Left ventricle myocardium superior (tissue), 1 donor: ENCODE measurements at regions not wholly inside any gene's neighbourhood (a gene's known extent, or its start where the extent isn't known, plus 50 kb on each side); places are given as distances from the start of the nearest gene placed in this dataset.
A peak's percentile ranks its signal among the peaks of the same experiment; 100 is the strongest.

Experiments used
- ATAC-seq: fragments of 200-7000 bp; cut with Tn5 transposase; one replicate; pipeline ENCODE4 v1.9.1; 2020; ENCODE audit warnings: mild to moderate bottlenecking, moderate library complexity
- DNase-seq: peaks from one replicate; pipeline ENCODE4 v3.0.0-alpha.2; 2020
- intact Hi-C: fragments of 100-400 bp; cut with micrococcal nuclease; formaldehyde crosslinking; loops from one replicate; pipeline ENCODE4 v1.11.0; 2022
- donor health status: DM: no; HTN: yes; CAD: no; lungs with severe emphysema.

GRCh38 chr6:138576313-138576712, 77.0 kb upstream of the NHSL1 start:
- ATAC-seq (no peak), DNase-seq (no peak)
- intact Hi-C loops, result no loop called here

DNA sequence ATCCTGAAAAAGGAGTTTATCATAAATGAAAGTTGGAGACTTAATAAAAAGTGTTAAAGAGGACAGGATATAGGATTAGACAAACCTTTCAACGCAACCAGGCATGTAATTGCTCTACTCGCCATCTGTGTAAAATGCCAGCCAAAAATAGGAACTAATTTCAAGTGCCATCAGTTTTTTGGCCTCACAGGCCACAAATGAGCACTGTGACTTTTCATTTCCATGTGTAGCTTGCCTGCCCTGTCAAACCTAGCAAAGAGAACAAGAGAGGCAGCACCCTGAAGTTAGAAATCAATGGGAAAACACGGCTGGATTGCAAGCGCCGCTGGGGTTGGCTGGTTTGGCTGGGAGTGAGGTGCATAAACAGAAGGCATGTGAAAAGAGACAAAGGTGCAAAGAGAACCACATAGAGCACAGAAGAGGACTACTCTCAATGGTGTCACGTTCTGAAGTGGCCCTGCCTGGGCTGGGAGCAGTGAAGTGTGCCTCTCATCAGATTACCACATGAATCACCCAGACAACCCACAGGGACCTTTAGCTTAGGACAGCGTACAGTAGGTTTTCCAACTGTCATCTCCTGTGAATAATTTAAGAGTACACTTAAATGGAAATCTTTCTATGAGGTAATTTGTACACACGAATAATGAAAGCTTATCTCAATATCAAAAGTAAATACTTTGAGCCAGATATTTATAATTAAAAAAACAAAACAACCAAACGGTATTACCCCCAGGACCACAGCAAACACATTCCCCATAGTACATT, 78.0 kb upstream of the NHSL1 start:
- no peak for DNase-seq
- intact Hi-C loops, result no loop called here
- peak; percentile 71 for ATAC-seq

GRCh38 chr6:138580040-138580439, 80.7 kb upstream of the NHSL1 start:
- intact Hi-C loops, result loop anchor here (10.0 kb wide), 1 partner anchor 465 kb away; no protein-coding TSS in a partner anchor
- no peak for ATAC-seq

DNA sequence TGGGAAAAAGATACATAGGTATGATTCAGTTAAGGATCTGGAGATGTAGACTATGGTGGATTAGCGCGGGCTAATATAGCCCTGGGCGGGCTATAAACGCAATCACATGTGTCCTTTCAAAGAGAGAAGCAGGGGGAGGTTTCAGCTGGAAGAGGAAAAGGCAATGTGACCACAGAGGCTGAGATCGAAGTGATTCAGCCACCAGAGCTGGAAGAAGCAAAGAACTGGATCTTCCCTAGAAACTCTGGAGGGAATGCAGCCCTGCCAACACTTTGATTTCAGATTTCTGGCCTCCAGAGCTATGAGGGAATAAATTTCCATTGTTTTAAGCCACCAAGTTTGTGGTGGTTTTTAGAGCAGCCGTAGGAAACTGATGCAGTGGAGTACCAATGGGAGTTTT, 81.5 kb upstream of the NHSL1 start:
- DNase-seq (no peak), ATAC-seq (no peak)
- intact Hi-C loops, result loop anchor here (10.0 kb wide), 1 partner anchor 466 kb away; no protein-coding TSS in a partner anchor

More at GRCh38 chr6:138580040-138580439, 80.7 kb upstream of the NHSL1 start:
- no peak for DNase-seq

DNA sequence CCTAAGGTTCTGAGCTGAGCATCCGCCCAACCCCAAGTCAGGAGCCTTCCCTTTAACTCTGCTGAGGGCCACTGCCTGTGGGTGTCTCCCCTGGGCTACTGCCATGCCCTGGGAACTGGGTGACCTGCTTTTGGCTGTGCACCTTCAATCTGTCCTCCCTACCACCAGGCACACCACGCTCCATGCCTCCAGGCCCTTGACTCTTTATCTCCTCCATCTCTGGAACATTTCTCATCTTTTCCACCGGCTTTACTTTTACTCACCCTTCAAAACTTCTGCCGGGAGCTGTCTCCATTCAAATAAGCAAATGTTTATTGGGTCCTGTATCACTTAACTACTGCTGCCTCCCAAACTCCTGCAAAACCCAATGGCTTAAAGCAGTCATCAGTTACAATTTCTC, 83.3 kb upstream of the NHSL1 start:
- no peak for ATAC-seq
- intact Hi-C loops, result loop anchor here (10.0 kb wide), 1 partner anchor 468 kb away; no protein-coding TSS in a partner anchor
- DNase-seq, result no peak

GRCh38 chr6:138586638-138587037, 87.3 kb upstream of the NHSL1 start:
- ATAC-seq (no peak), DNase-seq (no peak)
- intact Hi-C loops, result loop anchor here (5.0 to 10.0 kb wide), 3 partner anchors 159 to 472 kb away; no protein-coding TSS in a partner anchor

GRCh38 chr6:138588805-138589434, 89.6 kb upstream of the NHSL1 start:
- ATAC-seq (peak; percentile 67), DNase-seq (peak; percentile 45)
- intact Hi-C loops, result loop anchor here (5.0 to 10.0 kb wide), 3 partner anchors 162 to 474 kb away; no protein-coding TSS in a partner anchor

DNA sequence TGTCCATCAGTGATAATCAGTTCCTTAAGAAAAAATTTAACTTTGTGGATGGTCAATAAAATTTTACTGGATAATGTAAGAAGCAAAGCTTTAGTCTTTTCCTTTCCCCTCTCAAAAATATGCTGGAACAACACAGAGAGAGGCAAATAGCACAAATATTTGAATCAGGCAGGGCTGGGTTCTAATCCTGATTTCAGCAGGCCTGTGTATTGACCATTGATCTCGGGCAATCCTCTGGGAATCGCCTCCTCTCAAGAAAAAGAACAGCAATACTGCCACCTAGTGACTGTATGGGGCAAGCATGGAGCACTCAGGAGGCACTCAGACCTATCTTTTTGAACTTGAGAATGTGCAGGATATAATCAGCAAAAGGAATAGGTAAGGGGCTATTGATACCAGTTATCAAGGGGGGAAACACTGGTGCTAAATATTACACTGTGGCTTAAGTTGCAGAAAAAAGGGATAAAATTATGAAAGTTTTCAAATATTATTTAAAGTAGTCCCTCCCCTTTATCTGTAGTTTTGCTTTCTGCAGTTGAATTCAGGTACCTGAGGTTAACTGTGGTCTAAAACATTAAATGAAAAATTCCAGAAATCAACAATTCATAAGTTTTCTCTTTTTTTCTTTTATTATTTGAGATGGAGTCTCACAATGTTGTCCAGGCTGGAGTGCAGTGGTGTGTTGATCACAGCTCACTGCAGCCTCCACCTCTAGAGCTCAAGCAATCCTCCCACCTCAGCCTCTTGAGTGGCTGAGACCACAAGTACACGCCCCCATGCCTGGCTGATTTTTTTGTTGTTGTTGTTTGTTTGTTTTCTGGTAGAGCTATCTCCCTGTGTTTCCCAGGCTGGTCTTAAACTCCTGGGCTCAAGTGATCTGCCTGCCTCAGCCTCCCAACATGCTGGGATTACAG, 91.8 kb upstream of the NHSL1 start:
- intact Hi-C loops, result no loop called here
- DNase-seq (no peak), ATAC-seq (peak; percentile 65)

DNA sequence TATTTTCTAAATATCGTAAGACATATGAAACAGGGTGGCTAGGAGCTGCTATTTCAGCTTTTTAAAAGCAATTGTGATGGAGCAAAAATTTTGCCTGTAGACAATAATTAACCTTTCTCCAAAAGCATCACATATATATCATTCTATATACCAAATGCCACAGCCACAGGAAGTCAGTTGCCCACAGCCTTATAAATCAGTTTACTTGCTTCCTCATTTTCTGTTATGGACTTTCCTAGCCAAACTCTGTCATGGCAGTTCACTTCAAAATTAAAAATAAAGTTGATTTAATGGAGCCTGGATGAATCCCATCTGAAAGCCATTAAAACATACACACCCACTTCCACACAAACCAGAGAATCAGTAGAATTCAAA, 93.4 kb upstream of the NHSL1 start:
- no peak for ATAC-seq
- intact Hi-C loops, result no loop called here
- DNase-seq, result no peak

DNA sequence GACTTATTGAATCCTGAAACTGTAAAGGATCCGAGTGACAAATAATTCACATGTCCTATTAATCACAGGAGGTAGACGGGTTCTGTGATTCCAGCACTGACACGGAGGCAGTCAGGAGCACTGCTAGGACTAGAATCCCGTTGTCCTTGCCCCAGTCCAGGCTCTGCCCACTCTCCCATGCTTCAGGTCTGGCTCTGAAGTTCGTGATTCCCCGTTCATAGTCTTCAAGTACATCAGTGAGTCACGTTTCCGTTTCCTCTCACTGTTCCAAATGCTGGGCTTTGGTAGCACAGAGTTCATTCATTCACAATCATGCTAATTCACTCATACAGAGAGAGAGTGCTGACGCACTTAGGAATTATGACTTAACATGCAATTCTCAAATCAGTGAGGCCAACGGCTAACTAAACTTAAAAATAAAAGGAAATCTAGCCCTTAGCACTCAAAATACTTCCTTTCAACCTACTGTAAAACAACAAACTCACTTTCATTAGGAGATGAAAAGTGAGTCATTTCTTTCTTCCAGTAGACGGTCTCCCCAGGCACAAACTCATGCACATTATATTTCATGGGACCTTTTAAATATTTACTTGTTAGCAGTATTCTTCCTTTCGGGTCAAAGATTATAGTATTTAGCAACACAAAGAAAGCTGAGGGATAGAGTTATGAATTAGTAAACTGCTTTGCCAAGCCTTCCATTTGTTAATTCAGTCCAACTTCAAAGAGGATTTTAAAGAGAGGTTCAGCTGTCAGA, 94.0 kb upstream of the NHSL1 start:
- ATAC-seq, result peak; percentile 83
- intact Hi-C loops, result no loop called here
- DNase-seq, result no peak

- DNase-seq (no peak), ATAC-seq (no peak)
- intact Hi-C loops, result no loop called here
Observed at GRCh38 chr6:138593909-138594757, 94.8 kb upstream of the NHSL1 start.

DNA sequence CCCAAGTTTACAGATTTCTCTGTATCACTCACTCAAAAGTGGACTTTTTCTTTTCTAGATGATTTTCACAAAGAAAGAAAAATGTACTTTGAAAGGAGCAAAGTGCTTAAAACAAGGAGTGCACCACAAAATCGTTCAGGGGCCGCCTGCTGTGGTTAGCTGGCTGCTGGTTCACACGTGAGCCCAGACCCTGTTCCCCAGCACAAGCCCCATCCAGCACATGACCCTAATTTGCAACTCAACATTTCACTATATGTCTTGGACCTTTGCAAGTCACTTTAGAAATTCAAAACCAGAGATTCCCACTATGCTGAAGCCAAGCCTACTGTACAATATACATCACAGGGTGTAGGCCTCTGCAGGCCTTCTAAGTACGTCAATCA, 95.5 kb upstream of the NHSL1 start:
- no peak for ATAC-seq
- intact Hi-C loops, result no loop called here
- DNase-seq, result no peak

DNA sequence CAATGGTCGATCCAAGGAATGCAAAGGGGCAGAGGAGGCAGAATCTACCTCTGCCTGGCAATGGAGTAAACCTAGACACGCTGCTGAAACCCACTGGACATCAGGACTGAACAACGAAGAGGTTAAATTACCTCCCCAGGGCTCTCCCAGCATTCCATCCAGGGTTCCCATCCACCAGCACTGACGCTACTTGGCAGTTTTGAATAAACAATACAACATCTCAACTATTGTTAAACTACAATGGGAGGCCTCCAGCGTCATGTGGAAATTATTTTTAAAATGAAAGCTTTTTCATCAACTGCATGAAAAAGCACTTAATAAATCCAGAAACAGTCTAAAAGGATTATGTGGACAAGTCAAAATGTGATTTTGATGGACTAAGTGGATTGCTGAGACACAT, 96.8 kb upstream of the NHSL1 start:
- intact Hi-C loops, result no loop called here
- no peak for ATAC-seq

GRCh38 chr6:138596591-138596990, 97.3 kb upstream of the NHSL1 start:
- ATAC-seq (no peak), DNase-seq (no peak)
- intact Hi-C loops, result no loop called here

More for the DNA sequence above, 96.8 kb upstream of the NHSL1 start:
- DNase-seq, result no peak

DNA sequence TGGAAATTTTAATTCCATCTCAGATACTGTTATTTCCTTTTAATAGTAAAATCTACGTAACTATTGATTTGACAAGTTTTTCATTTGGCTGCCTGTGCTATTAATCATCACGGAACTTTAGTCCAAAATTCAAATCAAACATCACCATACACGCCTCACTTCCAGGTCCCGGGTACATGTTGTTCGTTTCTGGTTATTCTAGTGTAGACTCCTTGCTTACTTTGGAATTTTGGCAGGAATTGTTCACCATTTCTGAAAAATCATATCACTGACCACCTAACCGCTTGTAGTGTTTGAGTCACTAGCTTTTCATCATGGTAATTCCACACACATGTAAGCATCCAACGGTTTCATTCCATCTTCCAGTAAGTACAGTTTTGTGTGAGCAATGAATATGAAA, 98.0 kb upstream of the NHSL1 start:
- intact Hi-C loops, result no loop called here
- ATAC-seq (no peak), DNase-seq (no peak)

GRCh38 chr6:138598562-138599173, 99.4 kb upstream of the NHSL1 start:
- intact Hi-C loops, result no loop called here
- ATAC-seq, result no peak

GRCh38 chr6:138600261-138600660, 101.0 kb upstream of the NHSL1 start:
- intact Hi-C loops, result no loop called here
- no peak for DNase-seq
- no peak for ATAC-seq

More at GRCh38 chr6:138598562-138599173, 99.4 kb upstream of the NHSL1 start:
- DNase-seq, result no peak

DNA sequence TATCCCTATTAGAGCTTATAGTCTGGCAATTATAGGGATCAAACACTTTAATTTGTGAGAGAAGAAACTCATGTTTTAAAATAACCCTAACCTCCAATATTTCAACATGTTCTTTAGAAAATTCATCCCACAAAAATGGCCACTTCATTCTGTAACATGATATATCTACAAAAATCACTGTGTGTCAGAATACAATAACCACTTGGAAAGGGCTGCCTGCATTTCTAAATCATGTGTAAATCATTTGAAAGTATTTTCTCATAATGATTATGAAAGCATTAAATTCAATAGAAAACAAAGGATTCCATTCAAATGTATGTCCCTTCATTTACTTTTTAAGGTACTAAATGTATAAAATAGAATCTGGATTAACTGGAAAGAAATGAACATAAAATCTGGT, 101.4 kb upstream of the NHSL1 start:
- intact Hi-C loops, result no loop called here
- no peak for DNase-seq
- no peak for ATAC-seq
